Astrocyte (in vitro differentiated cells and primary cell): ENCODE measurements at regions not wholly inside any gene's neighbourhood (a gene's known extent, or its start where the extent isn't known, plus 50 kb on each side); places are given as distances from the start of the nearest gene placed in this dataset.
"Not testable (repeated sequence)": the region's sequence is repeated elsewhere in the genome, so short reads cannot be mapped to it uniquely, and the experiment has no call there.

Source experiments
- DNase-seq: peaks from one replicate; pipeline ENCODE4 v3.0.0-alpha.2; 2010; ENCODE audit warnings: low read depth
- FAIRE-seq: peaks from 2 replicates; lab custom pipeline; 2011; peaks lifted over from hg19 to GRCh38; lab: Jason Lieb, UNC
- H2AFZ ChIP-seq: 2 replicates; pipeline ENCODE4 v1.6.0; 2012; ENCODE audit warnings: low read depth, low read length, inconsistent platforms
- H3K27ac ChIP-seq: 2 replicates; pipeline ENCODE4 v1.5.1; 2011; ENCODE audit warnings: low read depth, low read length, inconsistent platforms
- H3K27me3 ChIP-seq: 2 replicates; pipeline ENCODE4 v1.6.0; 2011; ENCODE audit warnings: low read length, inconsistent platforms; ENCODE audit not compliant: insufficient read depth
- H3K36me3 ChIP-seq: 2 replicates; pipeline ENCODE4 v1.5.1; 2011; ENCODE audit warnings: low read length, inconsistent platforms; ENCODE audit not compliant: insufficient read depth
- H3K4me1 ChIP-seq: 2 replicates; pipeline ENCODE4 v1.5.1; 2011; ENCODE audit warnings: low read length, inconsistent platforms; ENCODE audit not compliant: insufficient read depth
- H3K4me2 ChIP-seq: 2 replicates; pipeline ENCODE4 v1.6.0; 2012; ENCODE audit warnings: low read length, inconsistent platforms
- H3K4me3 ChIP-seq: 2 replicates; pipeline ENCODE4 v1.5.1; 2011; ENCODE audit warnings: low read depth, mild to moderate bottlenecking, low read length, inconsistent platforms; ENCODE audit not compliant: insufficient read depth
- H3K79me2 ChIP-seq: 2 replicates; pipeline ENCODE4 v1.6.0; 2012; ENCODE audit warnings: mild to moderate bottlenecking, low read length, inconsistent platforms; ENCODE audit not compliant: insufficient read depth
- H3K9ac ChIP-seq: 2 replicates; pipeline ENCODE4 v1.6.0; 2012; ENCODE audit warnings: mild to moderate bottlenecking, low read length, inconsistent platforms
- H3K9me3 ChIP-seq: 2 replicates; pipeline ENCODE4 v1.5.1; 2012; ENCODE audit warnings: low read depth, mild to moderate bottlenecking, low read length, inconsistent platforms; ENCODE audit not compliant: insufficient read depth
- H4K20me1 ChIP-seq: 2 replicates; pipeline ENCODE4 v1.6.0; 2012; ENCODE audit warnings: low read length, inconsistent platforms; ENCODE audit not compliant: insufficient read depth
- H3K27ac Mint-ChIP-seq: one replicate; pipeline ENCODE4 v1.8.0; 2021; ENCODE audit warnings: mild to moderate bottlenecking, mixed read lengths; ENCODE audit not compliant: unreplicated experiment
- H3K27me3 Mint-ChIP-seq: one replicate; pipeline ENCODE4 v1.8.0; 2021; ENCODE audit warnings: low read depth, mixed read lengths; ENCODE audit not compliant: unreplicated experiment
- H3K36me3 Mint-ChIP-seq: one replicate; pipeline ENCODE4 v1.8.0; 2021; ENCODE audit warnings: low read depth, mixed read lengths; ENCODE audit not compliant: unreplicated experiment
- H3K4me1 Mint-ChIP-seq: one replicate; pipeline ENCODE4 v1.8.0; 2021; ENCODE audit warnings: low read depth, mixed read lengths; ENCODE audit not compliant: unreplicated experiment
- H3K4me3 Mint-ChIP-seq: one replicate; pipeline ENCODE4 v1.8.0; 2021; ENCODE audit warnings: mild to moderate bottlenecking, moderate library complexity, mixed read lengths; ENCODE audit not compliant: unreplicated experiment
- H3K9me3 Mint-ChIP-seq: one replicate; pipeline ENCODE4 v1.8.0; 2021; ENCODE audit warnings: mild to moderate bottlenecking, mixed read lengths; ENCODE audit not compliant: unreplicated experiment
- EZH2 ChIP-seq: IDR thresholded peaks from 2 replicates; pipeline ENCODE4 v1.6.1; 2012; ENCODE audit warnings: mild to moderate bottlenecking, low read length, inconsistent platforms; ENCODE audit not compliant: insufficient read depth
- TF ChIP-seq, protein P1 (sequence below): IDR thresholded peaks from 2 replicates; pipeline ENCODE4 v1.5.1; 2011; ENCODE audit warnings: low read depth, mild to moderate bottlenecking, inconsistent platforms, low read length, moderate library complexity; ENCODE audit not compliant: insufficient read depth

DNA sequence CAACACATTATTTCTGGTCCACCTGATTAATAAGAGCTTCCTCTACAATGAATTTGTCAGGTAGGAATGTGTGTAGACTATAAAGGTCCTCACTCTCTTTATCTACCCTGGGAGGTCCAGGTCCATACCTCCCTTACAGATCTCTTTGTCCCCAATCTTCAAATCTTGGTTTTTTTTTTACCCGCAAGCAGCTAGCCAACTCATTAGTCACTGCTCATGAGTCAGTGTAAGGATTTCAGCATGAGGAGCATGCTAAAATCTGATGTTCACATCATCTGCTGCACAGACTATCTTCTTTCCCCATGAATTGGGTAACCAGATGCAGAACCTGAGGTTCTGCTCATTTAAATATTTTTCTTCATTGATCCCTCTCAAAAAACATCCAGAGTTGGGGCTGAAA lies 397.0 kb upstream of the ISX start:
- H3K4me2 ChIP-seq = no peak overlapping the region
- DNase-seq (peak; percentile 6), FAIRE-seq (no peak)
- H3K27ac ChIP-seq = no peak overlapping the region
- no peak for TF ChIP-seq EZH2
- TF ChIP-seq, protein P1, sequence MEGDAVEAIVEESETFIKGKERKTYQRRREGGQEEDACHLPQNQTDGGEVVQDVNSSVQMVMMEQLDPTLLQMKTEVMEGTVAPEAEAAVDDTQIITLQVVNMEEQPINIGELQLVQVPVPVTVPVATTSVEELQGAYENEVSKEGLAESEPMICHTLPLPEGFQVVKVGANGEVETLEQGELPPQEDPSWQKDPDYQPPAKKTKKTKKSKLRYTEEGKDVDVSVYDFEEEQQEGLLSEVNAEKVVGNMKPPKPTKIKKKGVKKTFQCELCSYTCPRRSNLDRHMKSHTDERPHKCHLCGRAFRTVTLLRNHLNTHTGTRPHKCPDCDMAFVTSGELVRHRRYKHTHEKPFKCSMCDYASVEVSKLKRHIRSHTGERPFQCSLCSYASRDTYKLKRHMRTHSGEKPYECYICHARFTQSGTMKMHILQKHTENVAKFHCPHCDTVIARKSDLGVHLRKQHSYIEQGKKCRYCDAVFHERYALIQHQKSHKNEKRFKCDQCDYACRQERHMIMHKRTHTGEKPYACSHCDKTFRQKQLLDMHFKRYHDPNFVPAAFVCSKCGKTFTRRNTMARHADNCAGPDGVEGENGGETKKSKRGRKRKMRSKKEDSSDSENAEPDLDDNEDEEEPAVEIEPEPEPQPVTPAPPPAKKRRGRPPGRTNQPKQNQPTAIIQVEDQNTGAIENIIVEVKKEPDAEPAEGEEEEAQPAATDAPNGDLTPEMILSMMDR = no peak
- H3K9me3 Mint-ChIP-seq = peaks cover 6% of the 10 kb centered on the region
- H3K36me3 Mint-ChIP-seq = no peaks in the 10 kb centered on the region
- no peak overlapping the region for H3K4me3 Mint-ChIP-seq
- H3K4me3 ChIP-seq = no peak overlapping the region
- no peaks in the 10 kb centered on the region for H3K9me3 ChIP-seq
- no peaks in the 10 kb centered on the region for H3K79me2 ChIP-seq
- no peaks in the 10 kb centered on the region for H3K27me3 ChIP-seq
- no peak overlapping the region for H2AFZ ChIP-seq
- H3K27me3 Mint-ChIP-seq = no peaks in the 10 kb centered on the region
- no peak overlapping the region for H3K9ac ChIP-seq
- H4K20me1 ChIP-seq = no peaks in the 10 kb centered on the region
- peak overlapping the region; percentile 36 for H3K27ac Mint-ChIP-seq
- no peaks in the 10 kb centered on the region for H3K36me3 ChIP-seq
- H3K4me1 ChIP-seq = no peaks in the 10 kb centered on the region
- H3K4me1 Mint-ChIP-seq = peaks cover 5% of the 10 kb centered on the region

DNA sequence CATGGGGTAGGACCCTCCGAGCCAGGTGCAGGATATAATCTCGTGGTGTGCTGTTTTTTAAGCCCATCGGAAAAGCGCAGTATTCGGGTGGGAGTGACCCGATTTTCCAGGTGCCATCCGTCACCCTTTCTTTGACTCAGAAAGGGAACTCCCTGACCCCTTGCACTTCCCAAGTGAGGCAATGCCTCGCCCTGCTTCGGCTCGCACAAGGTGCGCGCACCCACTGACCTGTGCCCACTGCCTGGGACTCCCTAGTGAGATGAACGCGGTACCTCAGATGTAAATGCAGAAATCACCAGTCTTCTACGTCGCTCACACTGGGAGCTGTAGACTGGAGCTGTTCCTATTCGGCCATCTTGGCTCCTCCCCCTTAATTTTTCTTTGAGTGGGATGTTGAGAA lies 382.9 kb upstream of the ISX start:
- H3K4me3 Mint-ChIP-seq, H3K9me3 Mint-ChIP-seq, FAIRE-seq: not testable (repeated sequence)

DNA sequence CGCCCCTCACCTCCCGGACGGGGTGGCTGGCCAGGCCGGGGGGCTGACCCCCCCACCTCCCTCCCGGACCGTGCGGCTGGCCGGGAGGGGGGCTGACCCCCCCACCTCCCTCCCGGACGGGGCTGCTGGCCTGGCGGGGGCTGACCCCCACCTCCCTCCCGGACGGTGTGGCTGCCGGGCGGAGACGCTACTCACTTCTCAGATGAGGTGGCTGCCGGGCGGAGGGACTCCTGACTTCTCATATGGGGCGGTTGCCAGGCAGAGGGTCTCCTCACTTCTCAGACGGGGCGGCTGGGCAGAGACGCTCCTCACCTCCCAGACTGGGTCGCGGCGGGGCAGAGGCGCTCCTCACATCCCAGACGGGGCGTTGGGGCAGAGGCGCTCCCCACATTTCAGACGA lies 381.7 kb upstream of the ISX start:
- H3K27me3 Mint-ChIP-seq, H3K4me3 Mint-ChIP-seq, FAIRE-seq, H3K9me3 Mint-ChIP-seq, H3K27ac Mint-ChIP-seq, H4K20me1 ChIP-seq, H3K4me2 ChIP-seq, H3K9me3 ChIP-seq, H3K36me3 ChIP-seq, H3K36me3 Mint-ChIP-seq, H3K4me1 ChIP-seq, H3K4me3 ChIP-seq, H3K4me1 Mint-ChIP-seq, H3K9ac ChIP-seq, H3K27me3 ChIP-seq, DNase-seq, H3K79me2 ChIP-seq, H2AFZ ChIP-seq, H3K27ac ChIP-seq: not testable (repeated sequence)

More for the DNA sequence above, 382.9 kb upstream of the ISX start:
- H3K27me3 Mint-ChIP-seq, H3K4me1 ChIP-seq, H3K4me3 ChIP-seq, H3K27me3 ChIP-seq, H3K79me2 ChIP-seq, H3K36me3 Mint-ChIP-seq, H4K20me1 ChIP-seq, H3K9me3 ChIP-seq, H3K9ac ChIP-seq, H3K36me3 ChIP-seq, H3K4me1 Mint-ChIP-seq, DNase-seq, H2AFZ ChIP-seq, H3K27ac ChIP-seq, H3K4me2 ChIP-seq, H3K27ac Mint-ChIP-seq: not testable (repeated sequence)

GRCh38 chr22:34687116-34687515 lies 378.8 kb upstream of the ISX start:
- no peaks in the 10 kb centered on the region for H3K27me3 ChIP-seq
- no peak overlapping the region for H2AFZ ChIP-seq
- no peak for DNase-seq
- FAIRE-seq = no peak
- no peak overlapping the region for H3K4me2 ChIP-seq
- H3K4me3 ChIP-seq = no peak overlapping the region
- H3K9me3 Mint-ChIP-seq = peaks cover 2% of the 10 kb centered on the region
- no peaks in the 10 kb centered on the region for H3K4me1 Mint-ChIP-seq
- H3K27ac ChIP-seq = no peak overlapping the region
- no peaks in the 10 kb centered on the region for H3K9me3 ChIP-seq
- H3K27me3 Mint-ChIP-seq = no peaks in the 10 kb centered on the region
- no peaks in the 10 kb centered on the region for H3K79me2 ChIP-seq
- no peak overlapping the region for H3K9ac ChIP-seq
- H3K4me3 Mint-ChIP-seq = no peak overlapping the region
- no peaks in the 10 kb centered on the region for H3K36me3 ChIP-seq
- no peaks in the 10 kb centered on the region for H3K4me1 ChIP-seq
- H3K36me3 Mint-ChIP-seq = no peaks in the 10 kb centered on the region
- TF ChIP-seq EZH2 = no peak
- TF ChIP-seq, protein P1 = no peak
- no peaks in the 10 kb centered on the region for H4K20me1 ChIP-seq
- no peak overlapping the region for H3K27ac Mint-ChIP-seq
